GM12878 (cell line): ENCODE measurements at regions not wholly inside any gene's neighbourhood (a gene's known extent, or its start where the extent isn't known, plus 50 kb on each side); places are given as distances from the start of the nearest gene placed in this dataset.

Experiments used
- ATAC-seq: fragments of 200-7000 bp; cut with Tn5 transposase; 3 replicates; pipeline ENCODE4 v1.9.1; 2020; ENCODE audit warnings: mild to moderate bottlenecking, moderate library complexity
- BruUV-seq: library from RNA; stranded (reverse); fragments of 400-500 nt; replicated peaks from 2 replicates; lab custom pipeline; 2021; lab: Mats Ljungman, UMichigan
- CTCF ChIA-PET: fragments of 300-600 bp; sonication (Branson Sonifier 250); formaldehyde crosslinking; extraction: SDS; loops from one replicate; lab custom pipeline; 2021; ENCODE audit warnings: inconsistent platforms; lab: Yijun Ruan, JAX
- POLR2A ChIA-PET: fragments of 350-600 bp; formaldehyde crosslinking; extraction: SDS; loops from one replicate; lab custom pipeline; 2021; ENCODE audit warnings: inconsistent platforms; lab: Charles Lee
- RAD21 ChIA-PET: fragments of 300-600 bp; sonication (Branson Sonifier 250); formaldehyde crosslinking; loops from one replicate; lab custom pipeline; 2023; ENCODE audit warnings: antibody characterized with exemption; ENCODE audit not compliant: unreplicated experiment; lab: Charles Lee
- SMC1A ChIA-PET: fragments of 300-600 bp; sonication (Branson Sonifier 250); formaldehyde crosslinking; loops from one replicate; lab custom pipeline; 2023; ENCODE audit not compliant: unreplicated experiment, uncharacterized antibody; lab: Charles Lee
- DNase-seq: peaks from one replicate; pipeline ENCODE4 v3.0.0-alpha.2; 2011; ENCODE audit warnings: low read depth, low spot score
- FAIRE-seq: peaks from 3 replicates; lab custom pipeline; 2011; peaks lifted over from hg19 to GRCh38; lab: Jason Lieb, UNC
- H2AFZ ChIP-seq: 2 replicates; pipeline ENCODE4 v1.6.0; 2011; ENCODE audit warnings: low read depth, low read length, control low read depth; ENCODE audit not compliant: control insufficient read depth
- H3K27ac ChIP-seq: 2 replicates; pipeline ENCODE4 v1.5.1; 2011; ENCODE audit warnings: control low read depth; ENCODE audit not compliant: control insufficient read depth, insufficient read depth
- H3K27me3 ChIP-seq, 2 experiments: replicated peaks in 1 of 2; 2 replicates each; pipeline versions ENCODE4 v1.6.0 to v1.6.1; 2011; ENCODE audit warnings: low read length in 1 of 2; ENCODE audit not compliant: control insufficient read depth in 2 of 2, insufficient read depth in 2 of 2
- H3K36me3 ChIP-seq, 2 experiments: 2 replicates each; pipeline ENCODE4 v1.5.1; 2011; ENCODE audit warnings: low read length in 1 of 2; ENCODE audit not compliant: control insufficient read depth in 2 of 2, insufficient read depth in 2 of 2
- H3K4me1 ChIP-seq: 2 replicates; pipeline ENCODE4 v1.6.1; 2011; ENCODE audit warnings: mild to moderate bottlenecking, low read length, moderate library complexity, mixed read lengths; ENCODE audit not compliant: control insufficient read depth, insufficient read depth
- H3K4me2 ChIP-seq: 2 replicates; pipeline ENCODE4 v1.6.0; 2011; ENCODE audit warnings: control low read depth; ENCODE audit not compliant: control insufficient read depth, insufficient read depth
- H3K4me3 ChIP-seq: fragments of 200-600 bp; sonication (generic); 2 replicates; pipeline ENCODE4 v1.5.1; 2016
- H3K79me2 ChIP-seq: 2 replicates; pipeline ENCODE4 v1.6.0; 2011; ENCODE audit warnings: low read length; ENCODE audit not compliant: control insufficient read depth, insufficient read depth
- H3K9ac ChIP-seq: 2 replicates; pipeline ENCODE4 v1.8.0; 2011; ENCODE audit warnings: low read length, control low read depth, mixed read lengths; ENCODE audit not compliant: control insufficient read depth, insufficient read depth
- H3K9me3 ChIP-seq: replicated peaks from 3 replicates; pipeline ENCODE4 v1.5.1; 2011; ENCODE audit warnings: mild to moderate bottlenecking, low read length; ENCODE audit not compliant: control insufficient read depth, insufficient read depth
- H4K20me1 ChIP-seq: 2 replicates; pipeline ENCODE4 v1.6.0; 2011; ENCODE audit not compliant: control insufficient read depth, insufficient read depth
- ATF3 ChIP-seq: IDR thresholded peaks from 2 replicates; pipeline ENCODE4 v1.6.1; 2011; ENCODE audit warnings: low read depth, mild to moderate bottlenecking, low read length, moderate library complexity, borderline replicate concordance; ENCODE audit errors: extremely low read depth
- BMI1 ChIP-seq: fragments of 450-650 bp; IDR thresholded peaks from 2 replicates; pipeline ENCODE4 v1.6.1; 2016; ENCODE audit warnings: mild to moderate bottlenecking, moderate library complexity, borderline replicate concordance
- CREB1 ChIP-seq: IDR thresholded peaks from 2 replicates; pipeline ENCODE4 v1.6.1; 2012; ENCODE audit warnings: low read depth, mild to moderate bottlenecking, inconsistent platforms
- ESRRA ChIP-seq: IDR thresholded peaks from 2 replicates; pipeline ENCODE4 v1.6.1; 2012; ENCODE audit warnings: mild to moderate bottlenecking, low read length, improper control_type of control experiment
- EZH2 ChIP-seq: IDR thresholded peaks from 2 replicates; pipeline ENCODE4 v1.6.1; 2012; ENCODE audit warnings: low read depth, mild to moderate bottlenecking, control low read depth, inconsistent platforms, low read length, borderline replicate concordance; ENCODE audit not compliant: control insufficient read depth
- NR2C2 ChIP-seq: IDR thresholded peaks from 2 replicates; pipeline ENCODE4 v1.6.1; 2011; ENCODE audit warnings: borderline replicate concordance, low read depth; ENCODE audit not compliant: control insufficient read depth, insufficient read length
- NR2F1 ChIP-seq: fragments of 450-650 bp; conservative IDR thresholded peaks from 2 replicates; pipeline ENCODE4 v1.6.1; 2017; ENCODE audit warnings: mild to moderate bottlenecking
- RCOR1 ChIP-seq: conservative IDR thresholded peaks from 2 replicates; pipeline ENCODE4 v1.6.1; 2012; ENCODE audit warnings: low read depth, low read length, improper control_type of control experiment
- RELA ChIP-seq: fragments of 450-650 bp; IDR thresholded peaks from 2 replicates; pipeline ENCODE4 v1.8.0; 2014; ENCODE audit warnings: borderline replicate concordance; ENCODE audit not compliant: partially characterized antibody
- RELB ChIP-seq: fragments of 450-650 bp; IDR thresholded peaks from 2 replicates; pipeline ENCODE4 v1.6.1; 2017; ENCODE audit warnings: low read depth, mild to moderate bottlenecking, moderate library complexity
- RFX5 ChIP-seq: IDR thresholded peaks from 2 replicates; pipeline ENCODE4 v1.6.1; 2011; ENCODE audit warnings: low read depth, low read length, improper control_type of control experiment
- SUPT20H ChIP-seq: IDR thresholded peaks from 2 replicates; pipeline ENCODE4 v1.6.1; 2011; ENCODE audit warnings: low read depth, mild to moderate bottlenecking, low read length, moderate library complexity, borderline replicate concordance; ENCODE audit not compliant: control insufficient read depth
- ZBTB4 ChIP-seq: fragments of 450-650 bp; formaldehyde crosslinking; IDR thresholded peaks from 2 replicates; pipeline ENCODE4 v1.4.0; 2022; ENCODE audit warnings: mild to moderate bottlenecking, moderate library complexity
- ZNF687 ChIP-seq: fragments of 450-650 bp; IDR thresholded peaks from 2 replicates; pipeline ENCODE4 v1.6.1; 2017; ENCODE audit warnings: mild to moderate bottlenecking, moderate library complexity
- WGBS: methylation state at CpG from one replicate; pipeline ENCODE4 v1.1.6; 2016; ENCODE audit warnings: low lambda C conversion rate; ENCODE audit not compliant: insufficient replicate concordance, insufficient coverage; ENCODE audit errors: missing lambda C conversion rate; 5-methylcytosine and 5-hydroxymethylcytosine counted together
- in situ Hi-C: fragments of 300-500 bp; cut with MboI; formaldehyde crosslinking; loops from 9 replicates; pipeline ENCODE4 v1.14.3; 2018; ENCODE audit warnings: mixed read lengths
- intact Hi-C: fragments of 100-400 bp; cut with micrococcal nuclease; formaldehyde crosslinking; loops from one replicate; pipeline ENCODE4 v1.14.2; 2022; ENCODE audit not compliant: unreplicated experiment

- TF ChIP-seq ZNF687, result no peak
- TF ChIP-seq ATF3, result no peak
- TF ChIP-seq NR2F1, result no peak
- TF ChIP-seq ESRRA, result no peak
- no peak for TF ChIP-seq CREB1
- TF ChIP-seq RFX5, result no peak
- TF ChIP-seq RCOR1, result no peak
- no peak for TF ChIP-seq SUPT20H
- TF ChIP-seq RELA, result no peak
Measured at GRCh38 chr6:113148566-113148965, 708.6 kb upstream of the MARCKS start (continued).

- Histone ChIP-seq H3K4me2 (no peak overlapping the region), H2AFZ (no peak overlapping the region), H3K36me3 (no peaks in the 10 kb centered on the region), H3K27me3 (no peaks in the 10 kb centered on the region), H3K9me3 (no peaks in the 10 kb centered on the region), H3K79me2 (no peaks in the 10 kb centered on the region), H3K4me1 (no peaks in the 10 kb centered on the region), H3K9ac (no peak overlapping the region), H3K4me3 (no peak overlapping the region), H3K27ac (no peak overlapping the region), H4K20me1 (no peaks in the 10 kb centered on the region)
- ChIA-PET SMC1A (interaction anchor here (0.6 to 1.5 kb wide), 3 partner anchors 9 to 27 kb away, joined by 3 to 6 read pairs (median 3); no protein-coding TSS in a partner anchor), RAD21 (no interaction called here), POLR2A (no interaction called here), CTCF (interaction anchor here (1.0 kb wide), 1 partner anchor 363 kb away, joined by 3 read pairs; no protein-coding TSS in a partner anchor)
- 42% methylated on average over 1 of the region's 1 CpG for WGBS
- in situ Hi-C loops, result no loop called here
- ATAC-seq, result no peak
- no peak for DNase-seq
- no TSS peak for BruUV-seq
- intact Hi-C loops, result no loop called here
- FAIRE-seq, result no peak
- TF ChIP-seq NR2C2, result no peak
- TF ChIP-seq RELB, result no peak
- no peak for TF ChIP-seq EZH2
- TF ChIP-seq BMI1, result no peak
- no peak for TF ChIP-seq ZBTB4 (CRISPR knock-in tag)
Measured at GRCh38 chr6:113149511-113149910, 707.6 kb upstream of the MARCKS start.
